ENCODE measurements at regions not wholly inside any gene's neighbourhood (a gene's known extent, or its start where the extent isn't known, plus 50 kb on each side); places are given as distances from the start of the nearest gene placed in this dataset.

- TF ChIP-seq SMARCE1 (IDR thresholded peaks at IDR 0.05; ENCODE audit: borderline replicate concordance) (no peak), ZNF225 (CRISPR knock-in tag; IDR thresholded peaks at IDR 0.05) (peak; percentile 83), ZNF333 (CRISPR knock-in tag; IDR thresholded peaks at IDR 0.05; ENCODE audit: borderline replicate concordance) (no peak), ZNF841 (CRISPR knock-in tag; IDR thresholded peaks at IDR 0.05; ENCODE audit: borderline replicate concordance) (no peak), ZNF660 (CRISPR knock-in tag; IDR thresholded peaks at IDR 0.05; ENCODE audit: borderline replicate concordance, low read depth) (no peak), ZNF441 (CRISPR knock-in tag; IDR thresholded peaks at IDR 0.05; ENCODE audit: borderline replicate concordance) (no peak; the same call in 1 of the 2 replicates), ZNF354B (CRISPR knock-in tag; IDR thresholded peaks at IDR 0.05) (no peak), RNF2 (conservative IDR thresholded peaks at IDR 0.05; ENCODE audit: low read depth) (no peak), SP1 (IDR thresholded peaks at IDR 0.05) (no peak), SP1 (CRISPR knock-in tag; IDR thresholded peaks at IDR 0.05) (no peak), ZNF484 (CRISPR knock-in tag; IDR thresholded peaks at IDR 0.05; ENCODE audit: borderline replicate concordance, low read depth) (no peak), MIXL1 (CRISPR knock-in tag; IDR thresholded peaks at IDR 0.05) (peak; percentile 56; the same call in 1 of the 2 replicates), MLXIP (CRISPR knock-in tag; IDR thresholded peaks at IDR 0.05; ENCODE audit: borderline replicate concordance) (no peak), HIC2 (CRISPR knock-in tag; IDR thresholded peaks at IDR 0.05; ENCODE audit: low read depth) (no peak), ZFP1 (CRISPR knock-in tag; IDR thresholded peaks at IDR 0.05) (no peak), ZNF160 (CRISPR knock-in tag; IDR thresholded peaks at IDR 0.05) (no peak), SNAPC2 (CRISPR knock-in tag; IDR thresholded peaks at IDR 0.05) (no peak), ZNF331 (CRISPR knock-in tag; IDR thresholded peaks at IDR 0.05) (0 out of 2 replicates have a peak, but pooled peaks have one; percentile 5)
- TF ChIP-seq, protein P1, sequence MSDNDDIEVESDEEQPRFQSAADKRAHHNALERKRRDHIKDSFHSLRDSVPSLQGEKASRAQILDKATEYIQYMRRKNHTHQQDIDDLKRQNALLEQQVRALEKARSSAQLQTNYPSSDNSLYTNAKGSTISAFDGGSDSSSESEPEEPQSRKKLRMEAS (IDR thresholded peaks at IDR 0.05) = peak; percentile 29; the same call in 1 of the 2 replicates
- TF ChIP-seq, protein P2, sequence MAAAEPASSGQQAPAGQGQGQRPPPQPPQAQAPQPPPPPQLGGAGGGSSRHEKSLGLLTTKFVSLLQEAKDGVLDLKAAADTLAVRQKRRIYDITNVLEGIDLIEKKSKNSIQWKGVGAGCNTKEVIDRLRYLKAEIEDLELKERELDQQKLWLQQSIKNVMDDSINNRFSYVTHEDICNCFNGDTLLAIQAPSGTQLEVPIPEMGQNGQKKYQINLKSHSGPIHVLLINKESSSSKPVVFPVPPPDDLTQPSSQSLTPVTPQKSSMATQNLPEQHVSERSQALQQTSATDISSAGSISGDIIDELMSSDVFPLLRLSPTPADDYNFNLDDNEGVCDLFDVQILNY (CRISPR knock-in tag; conservative IDR thresholded peaks at IDR 0.05) = no peak
- TF ChIP-seq, protein P3, sequence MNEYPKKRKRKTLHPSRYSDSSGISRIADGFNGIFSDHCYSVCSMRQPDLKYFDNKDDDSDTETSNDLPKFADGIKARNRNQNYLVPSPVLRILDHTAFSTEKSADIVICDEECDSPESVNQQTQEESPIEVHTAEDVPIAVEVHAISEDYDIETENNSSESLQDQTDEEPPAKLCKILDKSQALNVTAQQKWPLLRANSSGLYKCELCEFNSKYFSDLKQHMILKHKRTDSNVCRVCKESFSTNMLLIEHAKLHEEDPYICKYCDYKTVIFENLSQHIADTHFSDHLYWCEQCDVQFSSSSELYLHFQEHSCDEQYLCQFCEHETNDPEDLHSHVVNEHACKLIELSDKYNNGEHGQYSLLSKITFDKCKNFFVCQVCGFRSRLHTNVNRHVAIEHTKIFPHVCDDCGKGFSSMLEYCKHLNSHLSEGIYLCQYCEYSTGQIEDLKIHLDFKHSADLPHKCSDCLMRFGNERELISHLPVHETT (CRISPR knock-in tag; conservative IDR thresholded peaks at IDR 0.05) = no peak
- TF ChIP-seq, protein P4, sequence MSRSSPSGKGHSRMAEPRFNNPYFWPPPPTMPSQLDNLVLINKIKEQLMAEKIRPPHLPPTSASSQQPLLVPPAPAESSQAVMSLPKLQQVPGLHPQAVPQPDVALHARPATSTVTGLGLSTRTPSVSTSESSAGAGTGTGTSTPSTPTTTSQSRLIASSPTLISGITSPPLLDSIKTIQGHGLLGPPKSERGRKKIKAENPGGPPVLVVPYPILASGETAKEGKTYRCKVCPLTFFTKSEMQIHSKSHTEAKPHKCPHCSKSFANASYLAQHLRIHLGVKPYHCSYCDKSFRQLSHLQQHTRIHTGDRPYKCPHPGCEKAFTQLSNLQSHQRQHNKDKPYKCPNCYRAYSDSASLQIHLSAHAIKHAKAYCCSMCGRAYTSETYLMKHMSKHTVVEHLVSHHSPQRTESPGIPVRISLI (CRISPR knock-in tag; IDR thresholded peaks at IDR 0.05; ENCODE audit: borderline replicate concordance) = no peak
Observed at GRCh38 chr6:27687154-27688013, 214.5 kb upstream of the ZNF184 start (continued).

Measured in HepG2 (cell line).